ENCODE measurements at regions not wholly inside any gene's neighbourhood (a gene's known extent, or its start where the extent isn't known, plus 50 kb on each side); places are given as distances from the start of the nearest gene placed in this dataset.

- TF ChIP-seq CTCF (IDR thresholded peaks at IDR 0.05 in 8 of 11, conservative IDR thresholded peaks at IDR 0.05 in 3 of 11): no peak
- TF ChIP-seq POLR2A (IDR thresholded peaks at IDR 0.05): no peak
Observed at GRCh38 chr4:132565542-132565941, 583.6 kb upstream of the PCDH10 start.

Data from spleen (tissue), 7 donors.